A549 (cell line): ENCODE measurements at regions not wholly inside any gene's neighbourhood (a gene's known extent, or its start where the extent isn't known, plus 50 kb on each side); places are given as distances from the start of the nearest gene placed in this dataset.

Source experiments
- ATAC-seq, 2 experiments: fragments of 200-7000 bp in 1 of 2; fragments of >200 bp in 1 of 2; cut with Nextera tagmentation in 1 of 2; cut with Tn5 transposase in 1 of 2; 3 replicates each; pipeline versions ENCODE4 v1.8.0 to v1.9.1; 2018 to 2020; ENCODE audit warnings: mild to moderate bottlenecking in 1 of 2, moderate library complexity in 1 of 2
- CTCF ChIA-PET: fragments of 300-600 bp; sonication (Branson Sonifier 250); formaldehyde crosslinking; extraction: SDS; loops from one replicate; lab custom pipeline; 2021; ENCODE audit warnings: antibody characterized with exemption, inconsistent platforms; lab: Yijun Ruan, JAX
- POLR2A ChIA-PET: fragments of 350-600 bp; formaldehyde crosslinking; extraction: SDS; loops from one replicate; lab custom pipeline; 2021; ENCODE audit warnings: antibody characterized with exemption, inconsistent platforms; lab: Yijun Ruan, JAX
- DNase-seq, 2 experiments: peaks; one replicate each; pipeline versions ENCODE4 v3.0.0 to v3.0.0-alpha.2; 2011 to 2016; ENCODE audit warnings: low read depth in 1 of 2, low spot score in 1 of 2
- FAIRE-seq: peaks from 2 replicates; lab custom pipeline; 2011; peaks lifted over from hg19 to GRCh38; lab: Jason Lieb, UNC
- H3K27ac ChIP-seq, 2 experiments: fragments of >200 bp; sonication (Bioruptor Twin); formaldehyde crosslinking; 3 replicates each; pipeline ENCODE4 v1.5.1; 2016 to 2017
- H3K4me1 ChIP-seq: fragments of >200 bp; sonication (Bioruptor Twin); formaldehyde crosslinking; 3 replicates; pipeline ENCODE4 v1.6.1; 2016
- H3K4me2 ChIP-seq: fragments of >200 bp; sonication (Bioruptor Twin); formaldehyde crosslinking; 3 replicates; pipeline ENCODE4 v1.6.1; 2016
- H3K4me3 ChIP-seq: fragments of >200 bp; sonication (Bioruptor Twin); formaldehyde crosslinking; 3 replicates; pipeline ENCODE4 v1.5.1; 2016
- H3K9me3 ChIP-seq: fragments of >200 bp; sonication (Bioruptor Twin); formaldehyde crosslinking; 3 replicates; pipeline ENCODE4 v1.6.1; 2016
- BHLHE40 ChIP-seq: IDR thresholded peaks from 2 replicates; pipeline ENCODE4 v1.6.1; 2012; ENCODE audit warnings: low read depth, low read length, inconsistent platforms
- CEBPB ChIP-seq, 2 experiments: fragments of >200 bp in 1 of 2; sonication (Bioruptor Twin) in 1 of 2; formaldehyde crosslinking in 1 of 2; IDR thresholded peaks; 2 replicates each; pipeline ENCODE4 v1.6.1; 2012 to 2016
- CHD4 ChIP-seq: fragments of 200-600 bp; sonication (generic); IDR thresholded peaks from 2 replicates; pipeline ENCODE4 v1.6.1; 2016; ENCODE audit warnings: antibody characterized with exemption, mild to moderate bottlenecking, borderline replicate concordance
- E2F6 ChIP-seq: IDR thresholded peaks from 2 replicates; pipeline ENCODE4 v1.6.1; 2012; ENCODE audit warnings: low read depth, borderline replicate concordance
- EHF ChIP-seq: fragments of 250-450 bp; sonication (Bioruptor Pico); IDR thresholded peaks from 2 replicates; pipeline ENCODE4 v1.5.0; 2020; ENCODE audit warnings: mild to moderate bottlenecking
- EHMT2 ChIP-seq: fragments of 200-600 bp; sonication (generic); IDR thresholded peaks from 2 replicates; pipeline ENCODE4 v1.6.1; 2016; ENCODE audit warnings: antibody characterized with exemption, low read depth, mild to moderate bottlenecking, moderate library complexity
- ESRRA ChIP-seq: fragments of 150-350 bp; IDR thresholded peaks from 2 replicates; pipeline ENCODE4 v1.6.1; 2014; ENCODE audit warnings: mild to moderate bottlenecking, low read length, borderline replicate concordance
- HES2 ChIP-seq: fragments of >200 bp; sonication (Bioruptor Twin); formaldehyde crosslinking; IDR thresholded peaks from 2 replicates; pipeline ENCODE4 v1.6.1; 2016
- HMGXB4 ChIP-seq: fragments of 250-450 bp; sonication (Bioruptor Pico); IDR thresholded peaks from 2 replicates; pipeline ENCODE4 v1.5.0; 2021; ENCODE audit warnings: mild to moderate bottlenecking, moderate library complexity, borderline replicate concordance
- HOXA7 ChIP-seq: fragments of 250-450 bp; sonication (Bioruptor Pico); IDR thresholded peaks from 2 replicates; pipeline ENCODE4 v1.5.0; 2020; ENCODE audit warnings: mild to moderate bottlenecking, moderate library complexity
- HOXB13 ChIP-seq: fragments of 250-450 bp; sonication (Bioruptor Pico); IDR thresholded peaks from 2 replicates; pipeline ENCODE4 v1.5.0; 2020; ENCODE audit warnings: low read depth, mild to moderate bottlenecking, moderate library complexity
- HOXB5 ChIP-seq: fragments of 250-450 bp; sonication (Bioruptor Pico); IDR thresholded peaks from 2 replicates; pipeline ENCODE4 v1.5.0; 2020; ENCODE audit warnings: mild to moderate bottlenecking, moderate library complexity
- KDM1A ChIP-seq: fragments of 200-600 bp; sonication (generic); IDR thresholded peaks from 2 replicates; pipeline ENCODE4 v1.6.1; 2016; ENCODE audit warnings: low read depth, mild to moderate bottlenecking
- MAZ ChIP-seq: fragments of 150-350 bp; IDR thresholded peaks from 2 replicates; pipeline ENCODE4 v1.6.1; 2014; ENCODE audit warnings: antibody characterized with exemption, low read depth, low read length, borderline replicate concordance
- PBX3 ChIP-seq: IDR thresholded peaks from 2 replicates; pipeline ENCODE4 v1.6.1; 2012
- POLR2AphosphoS2 ChIP-seq: conservative IDR thresholded peaks from 2 replicates; pipeline ENCODE4 v1.6.1; 2012; ENCODE audit warnings: low read length, improper control_type of control experiment, inconsistent platforms
- RARB ChIP-seq: fragments of 250-450 bp; sonication (Bioruptor Pico); IDR thresholded peaks from 2 replicates; pipeline ENCODE4 v1.8.0; 2021; ENCODE audit warnings: mild to moderate bottlenecking, moderate library complexity
- RCOR1 ChIP-seq: fragments of 150-350 bp; IDR thresholded peaks from 2 replicates; pipeline ENCODE4 v1.6.1; 2014; ENCODE audit warnings: antibody characterized with exemption, low read length, low read depth
- RFX5 ChIP-seq: fragments of 450-650 bp; IDR thresholded peaks from 2 replicates; pipeline ENCODE4 v1.7.1; 2014; ENCODE audit warnings: antibody characterized with exemption, mild to moderate bottlenecking, moderate library complexity
- SMC3 ChIP-seq: fragments of >200 bp; sonication (Bioruptor Twin); formaldehyde crosslinking; IDR thresholded peaks from 3 replicates; pipeline ENCODE4 v1.6.1; 2018; ENCODE audit warnings: inconsistent platforms
- SREBF2 ChIP-seq: fragments of 450-650 bp; IDR thresholded peaks from 2 replicates; pipeline ENCODE4 v1.6.1; 2014; ENCODE audit warnings: mild to moderate bottlenecking, moderate library complexity
- TFCP2L1 ChIP-seq: fragments of 250-450 bp; sonication (Bioruptor Pico); IDR thresholded peaks from 2 replicates; pipeline ENCODE4 v1.5.0; 2021; ENCODE audit warnings: mild to moderate bottlenecking
- TP53 ChIP-seq: fragments of 250-450 bp; sonication (Bioruptor Pico); IDR thresholded peaks from 2 replicates; pipeline ENCODE4 v1.5.0; 2021; ENCODE audit warnings: mild to moderate bottlenecking, moderate library complexity
- ZC3H11A ChIP-seq: fragments of 450-650 bp; IDR thresholded peaks from 2 replicates; pipeline ENCODE4 v1.6.1; 2014; ENCODE audit warnings: antibody characterized with exemption, mild to moderate bottlenecking
- WGBS: methylation state at CpG from one replicate; pipeline ENCODE4 v1.1.6; 2017; ENCODE audit errors: missing lambda C conversion rate; 5-methylcytosine and 5-hydroxymethylcytosine counted together
- TF ChIP-seq, protein P1 (sequence below): fragments of >200 bp; sonication (Bioruptor Twin); formaldehyde crosslinking; IDR thresholded peaks from 3 replicates; pipeline ENCODE4 v1.6.1; 2016
- TF ChIP-seq, protein P2 (sequence below): IDR thresholded peaks from 2 replicates; pipeline ENCODE4 v1.6.1; 2012

GRCh38 chr14:76636602-76637001, 124.7 kb upstream of the VASH1 start (continued):
- TF ChIP-seq, protein P1, sequence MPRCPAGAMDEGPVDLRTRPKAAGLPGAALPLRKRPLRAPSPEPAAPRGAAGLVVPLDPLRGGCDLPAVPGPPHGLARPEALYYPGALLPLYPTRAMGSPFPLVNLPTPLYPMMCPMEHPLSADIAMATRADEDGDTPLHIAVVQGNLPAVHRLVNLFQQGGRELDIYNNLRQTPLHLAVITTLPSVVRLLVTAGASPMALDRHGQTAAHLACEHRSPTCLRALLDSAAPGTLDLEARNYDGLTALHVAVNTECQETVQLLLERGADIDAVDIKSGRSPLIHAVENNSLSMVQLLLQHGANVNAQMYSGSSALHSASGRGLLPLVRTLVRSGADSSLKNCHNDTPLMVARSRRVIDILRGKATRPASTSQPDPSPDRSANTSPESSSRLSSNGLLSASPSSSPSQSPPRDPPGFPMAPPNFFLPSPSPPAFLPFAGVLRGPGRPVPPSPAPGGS = no peak
- TF ChIP-seq, protein P2, sequence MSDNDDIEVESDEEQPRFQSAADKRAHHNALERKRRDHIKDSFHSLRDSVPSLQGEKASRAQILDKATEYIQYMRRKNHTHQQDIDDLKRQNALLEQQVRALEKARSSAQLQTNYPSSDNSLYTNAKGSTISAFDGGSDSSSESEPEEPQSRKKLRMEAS = no peak
- no peak for TF ChIP-seq RFX5

- DNase-seq (no peak), FAIRE-seq (no peak), ATAC-seq (no peak)
- no peak overlapping the region for H3K4me3 ChIP-seq
- no peaks in the 10 kb centered on the region for H3K4me1 ChIP-seq
- no peak for TF ChIP-seq EHF (CRISPR knock-in tag)
- no peak for TF ChIP-seq PBX3
- no peak for TF ChIP-seq E2F6
- TF ChIP-seq CEBPB (IDR thresholded peaks at IDR 0.05) = no peak
- no peak for TF ChIP-seq SREBF2
- no peak for TF ChIP-seq RCOR1
- no peak for TF ChIP-seq MAZ
- TF ChIP-seq HES2 = no peak
- no peak for TF ChIP-seq TP53 (CRISPR knock-in tag)
- no peak for TF ChIP-seq RARB
- 48% methylated on average over 3 of the region's 3 CpGs for WGBS
- H3K27ac ChIP-seq = no peak overlapping the region
- ChIA-PET POLR2A (no interaction called here), CTCF (interaction anchor here (1.4 kb wide), 1 partner anchor 588 kb away, joined by 3 read pairs; no protein-coding TSS in a partner anchor)
- H3K4me2 ChIP-seq = no peak overlapping the region
- H3K9me3 ChIP-seq = 0 out of 3 replicates have a peak, but pooled peaks cover 4% of the 10 kb centered on the region
Measured at GRCh38 chr14:76638841-76639240, 122.4 kb upstream of the VASH1 start.

- ATAC-seq = no peak
- ChIA-PET CTCF (interaction anchor here (0.9 to 2.1 kb wide), 3 partner anchors 8 to 589 kb away, joined by 3 to 11 read pairs (median 3); no protein-coding TSS in a partner anchor), POLR2A (no interaction called here)
- DNase-seq = no peak
- 73% methylated on average over 5 of the region's 6 CpGs for WGBS
- FAIRE-seq = no peak
- Histone ChIP-seq H3K27ac (no peak overlapping the region), H3K4me1 (no peaks in the 10 kb centered on the region), H3K4me2 (no peak overlapping the region), H3K4me3 (no peak overlapping the region), H3K9me3 (0 out of 3 replicates have a peak, but pooled peaks cover 4% of the 10 kb centered on the region)
- TF ChIP-seq BHLHE40 (no peak), KDM1A (no peak), HMGXB4 (CRISPR knock-in tag) (no peak), POLR2AphosphoS2 (no peak), RARB (no peak), TP53 (CRISPR knock-in tag) (no peak), HES2 (no peak), CHD4 (no peak), ESRRA (no peak), HOXB5 (CRISPR knock-in tag) (no peak), SMC3 (no peak), TFCP2L1 (CRISPR knock-in tag) (no peak), ZC3H11A (no peak), HOXB13 (CRISPR knock-in tag) (no peak), HOXA7 (CRISPR knock-in tag) (no peak), EHMT2 (no peak)
Measured at GRCh38 chr14:76639606-76640229, 121.5 kb upstream of the VASH1 start.
